ENCODE measurements at regions not wholly inside any gene's neighbourhood (a gene's known extent, or its start where the extent isn't known, plus 50 kb on each side); places are given as distances from the start of the nearest gene placed in this dataset.

- TF ChIP-seq CTCF (IDR thresholded peaks at IDR 0.05) (no peak), POLR2AphosphoS5 (IDR thresholded peaks at IDR 0.05) (no peak)
These were observed 1316.7 kb upstream of the TMEM132C start for GRCh38 chr12:126950266-126950665.

Data from prostate gland (tissue), 2 donors.